Endothelial cell of umbilical vein (primary cell): ENCODE measurements at regions not wholly inside any gene's neighbourhood (a gene's known extent, or its start where the extent isn't known, plus 50 kb on each side); places are given as distances from the start of the nearest gene placed in this dataset.

ENCODE experiments used
- BruUV-seq: library from RNA; stranded (reverse); fragments of 400-500 nt; replicated peaks from 2 replicates; lab custom pipeline; 2021; lab: Mats Ljungman, UMichigan
- CTCF ChIA-PET: fragments of 300-600, 350-600 bp; sonication (Branson Sonifier 250); formaldehyde crosslinking; loops from one replicate; lab custom pipeline; 2021; ENCODE audit warnings: antibody characterized with exemption, inconsistent platforms; lab: Charles Lee
- POLR2A ChIA-PET: fragments of 300-600, 350-600 bp; sonication (Branson Sonifier 250); formaldehyde crosslinking; loops from one replicate; lab custom pipeline; 2021; ENCODE audit warnings: antibody characterized with exemption, inconsistent platforms; lab: Charles Lee
- DNase-seq: peaks from one replicate; pipeline ENCODE4 v3.0.0-alpha.2; 2011; ENCODE audit warnings: low read depth, low spot score
- FAIRE-seq: peaks from 2 replicates; lab custom pipeline; 2011; peaks lifted over from hg19 to GRCh38; lab: Jason Lieb, UNC
- H2AFZ ChIP-seq: 2 replicates; pipeline ENCODE4 v1.6.0; 2012; ENCODE audit warnings: low read depth, low read length, control low read depth, inconsistent platforms
- H3K27ac ChIP-seq: 2 replicates; pipeline ENCODE4 v1.5.1; 2011; ENCODE audit warnings: low read depth, mild to moderate bottlenecking, control low read depth, low read length, moderate library complexity; ENCODE audit not compliant: insufficient read depth
- H3K27me3 ChIP-seq, 2 experiments: 2 replicates each; pipeline versions ENCODE4 v1.6.0 to v1.6.1; 2011; ENCODE audit warnings: low read length in 2 of 2, mixed read lengths in 1 of 2; ENCODE audit not compliant: control insufficient read depth in 2 of 2, insufficient read depth in 2 of 2
- H3K36me3 ChIP-seq, 2 experiments: 2 replicates in 1 of 2; 3 replicates in 1 of 2; pipeline ENCODE4 v1.5.1; 2011; ENCODE audit warnings: low read length in 2 of 2, mild to moderate bottlenecking in 1 of 2, moderate library complexity in 1 of 2; ENCODE audit not compliant: control insufficient read depth in 2 of 2, insufficient read depth in 2 of 2; ENCODE audit errors: extremely low read depth in 1 of 2
- H3K4me1 ChIP-seq: 3 replicates; pipeline ENCODE4 v1.5.1; 2011; ENCODE audit warnings: mild to moderate bottlenecking, low read length; ENCODE audit not compliant: control insufficient read depth, insufficient read depth; ENCODE audit errors: extremely low read depth
- H3K4me2 ChIP-seq: 2 replicates; pipeline ENCODE4 v1.6.1; 2011; ENCODE audit warnings: low read length, control low read depth, mixed read lengths; ENCODE audit not compliant: insufficient read depth
- H3K4me3 ChIP-seq, 3 experiments: fragments of 200-600 bp in 1 of 3; sonication (generic), shearing (Covaris generic) in 1 of 3; replicated peaks in 1 of 3; 2 replicates each; pipeline ENCODE4 v1.5.1; 2011 to 2016; ENCODE audit warnings: control low read depth in 3 of 3, low read length in 3 of 3, mild to moderate bottlenecking in 2 of 3, inconsistent platforms in 1 of 3, low read depth in 1 of 3, moderate library complexity in 1 of 3; ENCODE audit not compliant: insufficient read depth in 1 of 3
- H3K79me2 ChIP-seq: 2 replicates; pipeline ENCODE4 v1.6.0; 2012; ENCODE audit warnings: low read length, inconsistent platforms; ENCODE audit not compliant: control insufficient read depth, insufficient read depth
- H3K9ac ChIP-seq: replicated peaks from 2 replicates; pipeline ENCODE3; 2011; ENCODE audit warnings: low read length, control low read depth; ENCODE audit not compliant: insufficient read depth; ENCODE audit errors: extremely low read depth
- H3K9me1 ChIP-seq: replicated peaks from 3 replicates; pipeline ENCODE4 v1.6.0; 2011; ENCODE audit warnings: mild to moderate bottlenecking, low read length; ENCODE audit not compliant: control insufficient read depth, insufficient read depth; ENCODE audit errors: extremely low read depth
- H3K9me3 ChIP-seq: replicated peaks from 2 replicates; pipeline ENCODE4 v1.5.1; 2012; ENCODE audit warnings: low read length, inconsistent platforms; ENCODE audit not compliant: control insufficient read depth, insufficient read depth
- H4K20me1 ChIP-seq: replicated peaks from 2 replicates; pipeline ENCODE3; 2011; ENCODE audit warnings: mild to moderate bottlenecking, low read length; ENCODE audit not compliant: control insufficient read depth, insufficient read depth; ENCODE audit errors: extremely low read depth
- CTCF ChIP-seq, 2 donors: IDR thresholded peaks; 1 replicate in 1 of 2; 2 replicates in 1 of 2; pipeline ENCODE4 v1.5.1; 2011; ENCODE audit warnings: low read length in 2 of 2, mild to moderate bottlenecking in 2 of 2, moderate library complexity in 2 of 2, control low read depth in 1 of 2, inconsistent platforms in 1 of 2, low read depth in 1 of 2; ENCODE audit not compliant: insufficient read depth in 1 of 2; ENCODE audit errors: extremely low read depth in 1 of 2
- EZH2 ChIP-seq: IDR thresholded peaks from 2 replicates; pipeline ENCODE4 v1.6.1; 2012; ENCODE audit warnings: borderline replicate concordance, low read depth, mild to moderate bottlenecking, moderate library complexity, low read length, inconsistent platforms; ENCODE audit not compliant: severe bottlenecking
- FOS ChIP-seq: IDR thresholded peaks from 2 replicates; pipeline ENCODE4 v1.6.1; 2011; ENCODE audit warnings: mild to moderate bottlenecking, low read length, moderate library complexity, borderline replicate concordance; ENCODE audit not compliant: insufficient read depth
- GATA2 ChIP-seq: IDR thresholded peaks from 2 replicates; pipeline ENCODE4 v1.7.0; 2011; ENCODE audit warnings: low read depth, mild to moderate bottlenecking, moderate library complexity, mixed read lengths, low read length; ENCODE audit not compliant: insufficient read length, insufficient read depth
- JUN ChIP-seq: IDR thresholded peaks from 2 replicates; pipeline ENCODE4 v1.6.1; 2011; ENCODE audit warnings: borderline replicate concordance, low read depth; ENCODE audit not compliant: insufficient read length, insufficient read depth
- MAX ChIP-seq: IDR thresholded peaks from 2 replicates; pipeline ENCODE4 v1.6.1; 2011; ENCODE audit not compliant: insufficient read depth, insufficient read length
- MYC ChIP-seq: IDR thresholded peaks from one replicate; pipeline ENCODE4 v1.6.1; 2011; ENCODE audit warnings: mild to moderate bottlenecking, low read depth, low read length
- POLR2A ChIP-seq: IDR thresholded peaks from 2 replicates; pipeline ENCODE4 v1.6.1; 2012; ENCODE audit warnings: low read depth, mild to moderate bottlenecking, control low read depth, low read length
- POLR2AphosphoS5 ChIP-seq: IDR thresholded peaks from 2 replicates; pipeline ENCODE4 v1.6.1; 2012; ENCODE audit warnings: low read depth, mild to moderate bottlenecking, control low read depth, low read length, moderate library complexity; ENCODE audit not compliant: insufficient read depth
- dilution Hi-C: fragments of 300-500 bp; cut with MboI; formaldehyde crosslinking; loops from one replicate; pipeline ENCODE4 v1.15.0; 2019; ENCODE audit warnings: low sequenced_read_pairs; ENCODE audit not compliant: extremely low pct_ligation_motif_present
- intact Hi-C: fragments of 100-400 bp; cut with micrococcal nuclease; formaldehyde crosslinking; loops from one replicate; pipeline ENCODE4 v1.10.0; 2022

GRCh38 chrY:19357249-19357648 is 387.3 kb downstream of the KDM5D start:
- no peak overlapping the region for H3K4me3 ChIP-seq
- H3K9me3 ChIP-seq, result no peaks in the 10 kb centered on the region
- intact Hi-C loops (no loop called here), dilution Hi-C loops (no loop called here)
- H2AFZ ChIP-seq, result no peak overlapping the region
- BruUV-seq, result no TSS peak
- FAIRE-seq (no peak), DNase-seq (no peak)
- H3K4me1 ChIP-seq, result no peaks in the 10 kb centered on the region
- no peaks in the 10 kb centered on the region for H3K36me3 ChIP-seq
- no peaks in the 10 kb centered on the region for H4K20me1 ChIP-seq
- no peaks in the 10 kb centered on the region for H3K27me3 ChIP-seq
- no peaks in the 10 kb centered on the region for H3K9me1 ChIP-seq
- no peak for TF ChIP-seq POLR2AphosphoS5
- no peak for TF ChIP-seq CTCF (IDR thresholded peaks at IDR 0.05; ENCODE audit: extremely low read depth in 1 of 2, insufficient read depth in 1 of 2, low read depth in 1 of 2, low read length in 2 of 2)
- no peak for TF ChIP-seq FOS
- no peak for TF ChIP-seq MAX
- TF ChIP-seq MYC, result no peak
- no peak for TF ChIP-seq POLR2A
- no peak for TF ChIP-seq GATA2
- no peak for TF ChIP-seq JUN
- TF ChIP-seq EZH2, result no peak
- CTCF ChIA-PET, result no interaction called here
- H3K9ac ChIP-seq, result no peak overlapping the region
- no peaks in the 10 kb centered on the region for H3K79me2 ChIP-seq
- H3K27ac ChIP-seq, result no peak overlapping the region
- no peak overlapping the region for H3K4me2 ChIP-seq
- POLR2A ChIA-PET, result no interaction called here
